Type B pancreatic cell (in vitro differentiated cells): ENCODE measurements at regions not wholly inside any gene's neighbourhood (a gene's known extent, or its start where the extent isn't known, plus 50 kb on each side); places are given as distances from the start of the nearest gene placed in this dataset.

ENCODE experiments used
- DNase-seq: peaks from one replicate; pipeline ENCODE4 v3.0.0; 2021; ENCODE audit warnings: mixed read lengths; ENCODE audit not compliant: unreplicated experiment; ENCODE audit errors: extremely low spot score
- H3K27ac Mint-ChIP-seq: 2 replicates; pipeline ENCODE4 v1.8.0; 2021; ENCODE audit warnings: mild to moderate bottlenecking, mixed read lengths
- H3K27me3 Mint-ChIP-seq: 2 replicates; pipeline ENCODE4 v1.8.0; 2021; ENCODE audit warnings: mixed read lengths
- H3K36me3 Mint-ChIP-seq: 2 replicates; pipeline ENCODE4 v1.8.0; 2021; ENCODE audit warnings: mixed read lengths
- H3K4me1 Mint-ChIP-seq: one replicate; pipeline ENCODE4 v1.8.0; 2021; ENCODE audit warnings: mixed read lengths; ENCODE audit not compliant: unreplicated experiment
- H3K4me3 Mint-ChIP-seq: 2 replicates; pipeline ENCODE4 v1.8.0; 2021; ENCODE audit warnings: mild to moderate bottlenecking, mixed read lengths
- H3K9me3 Mint-ChIP-seq: 2 replicates; pipeline ENCODE4 v1.8.0; 2021; ENCODE audit warnings: mixed read lengths
- TF ChIP-seq, protein P1 (sequence below): fragments of 200-600 bp; sonication (generic); conservative IDR thresholded peaks from 2 replicates; pipeline ENCODE4 v1.5.0; 2021; ENCODE audit warnings: antibody characterized with exemption, mild to moderate bottlenecking

DNA sequence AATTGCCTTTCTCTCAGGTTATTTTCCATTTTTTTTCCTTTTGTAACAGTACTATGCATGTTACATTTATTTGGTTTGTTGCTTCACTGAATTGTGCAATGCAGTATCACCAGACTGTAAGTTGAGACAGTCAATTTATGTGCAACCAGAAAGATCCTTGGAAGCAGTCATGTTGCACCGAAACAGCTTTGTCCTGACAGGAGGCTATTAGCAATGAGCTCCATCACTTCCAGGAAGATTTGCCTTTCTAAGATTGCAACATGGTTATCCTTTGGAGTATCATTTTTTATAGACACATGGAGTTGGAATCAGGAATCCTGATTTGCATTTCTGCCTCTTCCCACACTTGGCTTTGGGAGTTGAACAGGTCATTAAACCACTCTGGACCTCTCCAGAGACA lies 84.5 kb upstream of the ST6GALNAC5 start:
- Mint-ChIP-seq H3K27ac (no peak overlapping the region), H3K4me3 (no peak overlapping the region), H3K36me3 (no peaks in the 10 kb centered on the region), H3K9me3 (no peaks in the 10 kb centered on the region), H3K4me1 (no peaks in the 10 kb centered on the region), H3K27me3 (no peaks in the 10 kb centered on the region)
- TF ChIP-seq, protein P1, sequence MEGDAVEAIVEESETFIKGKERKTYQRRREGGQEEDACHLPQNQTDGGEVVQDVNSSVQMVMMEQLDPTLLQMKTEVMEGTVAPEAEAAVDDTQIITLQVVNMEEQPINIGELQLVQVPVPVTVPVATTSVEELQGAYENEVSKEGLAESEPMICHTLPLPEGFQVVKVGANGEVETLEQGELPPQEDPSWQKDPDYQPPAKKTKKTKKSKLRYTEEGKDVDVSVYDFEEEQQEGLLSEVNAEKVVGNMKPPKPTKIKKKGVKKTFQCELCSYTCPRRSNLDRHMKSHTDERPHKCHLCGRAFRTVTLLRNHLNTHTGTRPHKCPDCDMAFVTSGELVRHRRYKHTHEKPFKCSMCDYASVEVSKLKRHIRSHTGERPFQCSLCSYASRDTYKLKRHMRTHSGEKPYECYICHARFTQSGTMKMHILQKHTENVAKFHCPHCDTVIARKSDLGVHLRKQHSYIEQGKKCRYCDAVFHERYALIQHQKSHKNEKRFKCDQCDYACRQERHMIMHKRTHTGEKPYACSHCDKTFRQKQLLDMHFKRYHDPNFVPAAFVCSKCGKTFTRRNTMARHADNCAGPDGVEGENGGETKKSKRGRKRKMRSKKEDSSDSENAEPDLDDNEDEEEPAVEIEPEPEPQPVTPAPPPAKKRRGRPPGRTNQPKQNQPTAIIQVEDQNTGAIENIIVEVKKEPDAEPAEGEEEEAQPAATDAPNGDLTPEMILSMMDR, result no peak
- DNase-seq, result no peak

DNA sequence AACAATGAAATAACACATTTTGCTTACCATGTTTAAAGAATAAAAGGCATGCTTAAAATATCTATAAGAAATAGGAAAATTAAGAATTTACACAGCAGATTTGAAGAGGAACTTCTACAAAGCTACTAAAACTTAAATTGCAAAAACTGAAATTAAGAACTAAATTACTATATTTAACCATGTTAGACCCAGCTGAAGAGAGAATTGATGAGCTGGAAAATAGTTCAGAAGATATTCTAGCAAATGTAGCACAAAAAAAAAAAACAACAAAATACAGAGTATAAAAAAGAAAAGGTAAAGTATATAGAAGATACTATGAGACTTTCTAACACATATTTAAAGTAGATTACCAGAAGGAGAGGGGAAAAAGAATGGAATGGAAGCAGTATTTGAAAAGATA lies 82.8 kb upstream of the ST6GALNAC5 start:
- H3K4me3 Mint-ChIP-seq, result no peak overlapping the region
- H3K4me1 Mint-ChIP-seq, result no peaks in the 10 kb centered on the region

DNA sequence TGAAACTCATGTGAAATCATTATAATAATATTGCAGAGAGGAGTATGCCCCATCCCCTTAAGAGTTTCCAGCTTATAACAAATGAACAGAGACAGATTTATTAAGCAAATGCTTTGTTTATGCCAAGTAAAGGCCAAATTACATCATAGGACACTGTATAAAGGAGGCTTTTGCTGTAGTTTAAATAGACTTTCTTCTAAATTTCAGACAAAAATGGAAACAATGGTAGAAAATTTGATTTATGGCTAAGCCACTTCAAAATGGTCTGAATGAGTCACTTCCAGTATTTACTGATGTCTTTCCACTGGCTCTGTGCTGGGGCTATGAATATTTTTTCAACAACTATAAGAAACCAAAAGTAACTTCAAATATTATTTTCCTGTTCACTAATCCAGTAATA lies 81.1 kb upstream of the ST6GALNAC5 start:
- Mint-ChIP-seq H3K36me3 (no peaks in the 10 kb centered on the region), H3K4me1 (no peaks in the 10 kb centered on the region), H3K9me3 (no peaks in the 10 kb centered on the region), H3K27ac (no peak overlapping the region), H3K4me3 (no peak overlapping the region), H3K27me3 (no peaks in the 10 kb centered on the region)
- DNase-seq, result no peak
- TF ChIP-seq, protein P1, result no peak

More for the DNA sequence above, 82.8 kb upstream of the ST6GALNAC5 start:
- no peak for DNase-seq
- Mint-ChIP-seq H3K27ac (no peak overlapping the region), H3K9me3 (no peaks in the 10 kb centered on the region), H3K27me3 (no peaks in the 10 kb centered on the region), H3K36me3 (no peaks in the 10 kb centered on the region)
- TF ChIP-seq, protein P1, result no peak

DNA sequence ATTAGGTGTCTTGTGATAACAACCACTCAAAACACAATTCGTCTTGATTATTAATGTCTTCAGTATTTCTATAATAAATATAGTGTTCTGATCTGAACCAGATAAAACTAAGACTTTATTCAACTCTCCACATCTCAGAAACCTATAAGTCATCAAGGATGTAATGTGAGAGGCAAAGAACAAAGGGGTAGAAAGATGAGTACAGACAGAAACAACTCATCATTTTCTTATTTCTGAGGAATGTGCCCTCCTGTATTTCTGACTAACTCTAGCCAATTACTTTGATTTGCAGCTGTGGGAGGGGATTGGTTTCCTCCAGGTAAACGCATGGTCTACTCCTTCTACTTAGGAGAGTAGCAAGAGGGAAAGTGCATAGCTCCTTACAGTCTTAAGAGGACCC lies 73.7 kb upstream of the ST6GALNAC5 start:
- DNase-seq, result no peak
- Mint-ChIP-seq H3K36me3 (no peaks in the 10 kb centered on the region), H3K9me3 (peaks cover 5% of the 10 kb centered on the region), H3K4me1 (peaks cover 3% of the 10 kb centered on the region), H3K4me3 (no peak overlapping the region), H3K27ac (no peak overlapping the region), H3K27me3 (peaks cover 9% of the 10 kb centered on the region)
- TF ChIP-seq, protein P1, result no peak

DNA sequence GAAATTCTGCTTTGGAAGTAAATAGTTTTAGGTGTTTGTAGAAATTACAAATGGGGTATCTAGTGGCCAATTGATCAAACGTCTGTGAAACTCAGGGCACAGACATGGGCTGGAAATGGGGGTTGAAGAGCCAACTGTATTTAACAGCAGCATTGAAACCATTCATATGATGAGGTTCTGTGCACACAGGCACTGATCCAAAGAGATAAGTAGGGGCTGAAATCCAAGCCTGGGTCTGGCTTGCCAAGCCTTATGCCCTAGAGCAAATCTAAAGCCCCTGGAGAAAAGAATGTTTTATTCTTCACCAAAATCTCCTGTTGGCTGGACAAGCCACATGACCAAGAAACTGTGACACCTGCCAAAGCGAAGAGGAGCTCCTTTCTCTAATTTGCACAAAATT lies 67.6 kb upstream of the ST6GALNAC5 start:
- H3K4me3 Mint-ChIP-seq, result no peak overlapping the region
- no peaks in the 10 kb centered on the region for H3K9me3 Mint-ChIP-seq
- TF ChIP-seq, protein P1, result no peak
- no peak for DNase-seq
- H3K36me3 Mint-ChIP-seq, result no peaks in the 10 kb centered on the region
- H3K4me1 Mint-ChIP-seq, result no peaks in the 10 kb centered on the region
- H3K27me3 Mint-ChIP-seq, result peaks cover 25% of the 10 kb centered on the region
- H3K27ac Mint-ChIP-seq, result no peak overlapping the region

DNA sequence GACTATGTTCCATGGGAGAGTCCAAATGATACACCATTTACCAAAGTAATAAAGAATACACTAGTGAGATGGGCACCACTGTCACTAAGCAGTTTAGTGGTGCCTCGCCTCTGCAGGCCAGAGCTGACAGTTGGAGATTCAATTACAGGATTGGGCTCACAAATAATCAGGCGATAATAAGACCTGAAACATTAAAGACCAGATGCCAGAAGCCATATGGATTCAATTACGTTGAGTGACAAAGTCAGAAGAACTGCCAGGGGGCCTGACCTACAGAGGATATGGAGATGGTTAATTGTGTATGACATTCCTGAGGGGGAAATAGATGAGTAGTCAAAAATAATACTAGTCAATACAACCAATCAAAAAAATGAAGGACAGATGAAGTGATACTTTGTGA lies 65.2 kb upstream of the ST6GALNAC5 start:
- no peak overlapping the region for H3K4me3 Mint-ChIP-seq
- H3K36me3 Mint-ChIP-seq, result no peaks in the 10 kb centered on the region
- no peak overlapping the region for H3K27ac Mint-ChIP-seq
- peaks cover 30% of the 10 kb centered on the region for H3K27me3 Mint-ChIP-seq
- no peak for DNase-seq
- no peaks in the 10 kb centered on the region for H3K9me3 Mint-ChIP-seq
- no peaks in the 10 kb centered on the region for H3K4me1 Mint-ChIP-seq
- TF ChIP-seq, protein P1, result no peak
